NB4 (cell line): ENCODE measurements at regions not wholly inside any gene's neighbourhood (a gene's known extent, or its start where the extent isn't known, plus 50 kb on each side); places are given as distances from the start of the nearest gene placed in this dataset.

Experiments
- DNase-seq: peaks from one replicate; pipeline ENCODE4 v3.0.0; 2010; ENCODE audit warnings: low read depth
- H3K4me3 ChIP-seq: one replicate; pipeline ENCODE4 v1.5.1; 2011; ENCODE audit warnings: mild to moderate bottlenecking, low read depth, low read length, moderate library complexity
- MYC ChIP-seq: IDR thresholded peaks from 2 replicates; pipeline ENCODE4 v1.6.1; 2011; ENCODE audit warnings: low read depth, low read length
- POLR2A ChIP-seq: IDR thresholded peaks from 2 replicates; pipeline ENCODE4 v1.6.1; 2011; ENCODE audit warnings: mild to moderate bottlenecking; ENCODE audit not compliant: insufficient read length; ENCODE audit errors: extremely low read depth
- TF ChIP-seq, protein P1 (sequence below): IDR thresholded peaks from 2 replicates; pipeline ENCODE4 v1.6.1; 2011; ENCODE audit warnings: low read depth, low read length
- TF ChIP-seq, protein P2 (sequence below): IDR thresholded peaks from one replicate; pipeline ENCODE4 v1.5.1; 2012; ENCODE audit warnings: low read depth, low read length

DNA sequence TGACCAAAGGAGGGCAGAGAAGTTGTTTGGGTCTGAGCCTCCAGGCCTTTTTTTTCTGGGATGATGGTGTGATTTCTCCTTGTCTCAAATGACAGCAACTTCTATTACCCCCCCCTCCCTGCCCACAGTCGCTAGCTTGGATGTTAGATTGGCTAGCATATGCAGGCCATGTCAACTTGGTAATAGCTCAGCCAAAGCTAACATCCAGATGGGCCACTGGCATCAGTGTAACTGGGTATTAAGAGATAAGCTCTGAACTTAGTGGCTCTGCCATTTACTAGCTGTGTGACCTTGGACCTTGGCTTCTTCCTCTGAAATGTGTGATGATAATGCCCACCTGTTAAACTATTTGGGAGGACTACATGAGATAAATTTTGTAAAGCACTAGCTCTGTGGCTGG lies 86.9 kb upstream of the TSPAN2 start:
- no peak for DNase-seq
- TF ChIP-seq, protein P1, sequence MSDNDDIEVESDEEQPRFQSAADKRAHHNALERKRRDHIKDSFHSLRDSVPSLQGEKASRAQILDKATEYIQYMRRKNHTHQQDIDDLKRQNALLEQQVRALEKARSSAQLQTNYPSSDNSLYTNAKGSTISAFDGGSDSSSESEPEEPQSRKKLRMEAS = no peak
- TF ChIP-seq MYC (no peak), POLR2A (no peak)
- TF ChIP-seq, protein P2, sequence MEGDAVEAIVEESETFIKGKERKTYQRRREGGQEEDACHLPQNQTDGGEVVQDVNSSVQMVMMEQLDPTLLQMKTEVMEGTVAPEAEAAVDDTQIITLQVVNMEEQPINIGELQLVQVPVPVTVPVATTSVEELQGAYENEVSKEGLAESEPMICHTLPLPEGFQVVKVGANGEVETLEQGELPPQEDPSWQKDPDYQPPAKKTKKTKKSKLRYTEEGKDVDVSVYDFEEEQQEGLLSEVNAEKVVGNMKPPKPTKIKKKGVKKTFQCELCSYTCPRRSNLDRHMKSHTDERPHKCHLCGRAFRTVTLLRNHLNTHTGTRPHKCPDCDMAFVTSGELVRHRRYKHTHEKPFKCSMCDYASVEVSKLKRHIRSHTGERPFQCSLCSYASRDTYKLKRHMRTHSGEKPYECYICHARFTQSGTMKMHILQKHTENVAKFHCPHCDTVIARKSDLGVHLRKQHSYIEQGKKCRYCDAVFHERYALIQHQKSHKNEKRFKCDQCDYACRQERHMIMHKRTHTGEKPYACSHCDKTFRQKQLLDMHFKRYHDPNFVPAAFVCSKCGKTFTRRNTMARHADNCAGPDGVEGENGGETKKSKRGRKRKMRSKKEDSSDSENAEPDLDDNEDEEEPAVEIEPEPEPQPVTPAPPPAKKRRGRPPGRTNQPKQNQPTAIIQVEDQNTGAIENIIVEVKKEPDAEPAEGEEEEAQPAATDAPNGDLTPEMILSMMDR = no peak
- no peak overlapping the region for H3K4me3 ChIP-seq

DNA sequence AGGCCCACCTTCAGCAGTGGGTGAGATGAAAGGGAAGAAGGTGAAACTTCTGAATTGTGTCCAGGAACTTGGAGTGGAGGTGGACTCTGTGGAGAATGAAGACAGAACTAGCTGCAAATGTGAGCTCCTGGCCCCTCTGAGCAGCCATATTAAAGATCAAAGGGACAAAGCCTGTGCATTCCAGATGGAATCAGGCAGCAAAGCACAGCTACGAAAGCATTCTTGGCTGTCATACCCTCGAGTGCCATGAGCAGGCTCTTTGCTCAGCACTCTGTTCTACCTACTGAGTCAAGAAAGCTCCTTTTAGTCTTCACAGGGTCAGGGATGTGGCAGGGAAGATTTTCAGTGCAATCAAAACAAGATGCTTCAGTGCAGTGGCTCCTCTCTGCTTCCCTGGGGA lies 86.3 kb upstream of the TSPAN2 start:
- TF ChIP-seq, protein P2 = no peak
- no peak for TF ChIP-seq MYC
- TF ChIP-seq POLR2A = no peak
- TF ChIP-seq, protein P1 = no peak
- no peak for DNase-seq
- no peak overlapping the region for H3K4me3 ChIP-seq

DNA sequence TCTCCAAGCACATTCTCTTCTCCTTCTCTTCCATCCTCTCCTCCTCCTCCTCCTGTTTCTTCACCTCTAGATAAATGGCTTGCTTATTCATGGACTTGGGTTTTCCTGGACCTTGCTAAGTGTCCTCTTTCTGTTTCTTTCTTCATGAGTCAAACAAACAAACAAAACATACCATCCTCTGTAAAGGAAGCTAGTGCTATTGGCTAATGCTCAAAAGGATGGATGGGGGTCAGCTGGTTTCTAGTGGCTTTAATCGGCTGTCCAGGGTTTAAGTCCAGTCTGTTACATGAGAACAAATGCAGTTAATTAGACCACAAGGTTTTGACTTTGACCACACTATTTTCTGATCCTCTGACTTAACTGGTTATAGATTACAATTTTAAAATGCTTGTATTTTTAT lies 83.8 kb upstream of the TSPAN2 start:
- no peak overlapping the region for H3K4me3 ChIP-seq
- TF ChIP-seq, protein P2 = no peak
- TF ChIP-seq MYC (no peak), POLR2A (no peak)
- TF ChIP-seq, protein P1 = no peak
- no peak for DNase-seq

DNA sequence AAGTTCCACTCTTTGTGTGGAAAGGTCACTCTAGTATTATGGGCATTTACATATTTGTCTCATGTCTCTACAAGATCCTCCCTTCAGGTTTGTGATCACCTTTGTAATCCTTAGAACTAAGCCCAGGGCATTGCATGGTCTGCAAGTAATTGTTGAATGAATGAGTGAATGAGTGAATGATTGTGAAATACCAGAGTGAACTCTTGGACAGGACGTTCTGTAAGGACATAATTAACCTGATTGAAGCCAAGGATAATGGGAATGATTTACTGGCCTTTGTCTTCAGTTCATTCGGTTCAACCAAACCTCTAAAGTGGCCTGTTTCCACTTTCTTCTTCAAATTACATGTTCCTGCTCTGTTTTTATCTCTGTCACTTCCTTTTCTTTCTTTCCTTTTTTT lies 83.0 kb upstream of the TSPAN2 start:
- TF ChIP-seq, protein P2 = no peak
- TF ChIP-seq POLR2A (no peak), MYC (no peak)
- TF ChIP-seq, protein P1 = no peak
- no peak for DNase-seq
- H3K4me3 ChIP-seq = no peak overlapping the region

DNA sequence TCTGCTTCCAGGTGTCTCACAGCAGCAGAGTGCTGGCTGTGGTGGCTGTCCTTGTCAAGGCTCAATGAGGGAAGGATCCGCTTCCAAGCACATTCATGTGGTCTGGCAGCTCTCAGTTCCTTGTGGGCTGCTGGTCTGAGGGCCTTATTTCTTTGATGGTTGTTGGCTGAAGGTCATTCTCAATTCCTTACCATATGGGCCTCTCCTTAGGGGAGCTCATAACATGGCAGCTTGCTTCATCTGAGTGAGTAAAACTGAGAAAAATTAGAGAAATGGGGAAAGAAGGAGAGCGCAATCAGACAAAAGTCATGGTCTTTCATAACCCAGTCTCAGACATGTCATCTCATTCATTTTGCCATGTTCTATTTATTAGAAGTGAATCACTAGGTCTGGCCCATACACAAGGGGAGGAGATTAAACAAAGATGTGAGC lies 81.7 kb upstream of the TSPAN2 start:
- no peak for DNase-seq
- H3K4me3 ChIP-seq = no peak overlapping the region
- no peak for TF ChIP-seq POLR2A
- TF ChIP-seq, protein P2 = no peak
- TF ChIP-seq, protein P1 = no peak
- TF ChIP-seq MYC = no peak

DNA sequence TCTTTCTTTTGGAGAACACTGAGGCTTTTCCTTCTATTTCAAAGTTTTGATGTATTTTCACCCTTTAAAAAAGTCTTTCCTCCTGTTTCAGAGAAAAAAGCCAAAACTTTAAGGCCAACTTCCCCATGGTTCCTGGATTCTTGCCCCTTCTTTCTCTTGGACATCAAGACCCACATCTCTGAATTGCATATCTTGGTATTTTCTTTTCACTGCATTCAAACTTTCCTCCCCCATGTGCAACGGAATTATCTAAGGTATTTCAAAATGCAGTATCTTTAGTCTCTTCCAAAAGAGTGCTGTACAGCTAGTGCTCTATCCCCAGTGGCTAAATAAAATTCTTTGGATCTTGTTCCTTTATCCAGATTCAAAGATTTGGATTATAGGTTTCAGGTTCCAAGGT lies 81.1 kb upstream of the TSPAN2 start:
- TF ChIP-seq, protein P1 = no peak
- TF ChIP-seq POLR2A = no peak
- no peak for TF ChIP-seq MYC
- TF ChIP-seq, protein P2 = no peak
- no peak for DNase-seq
- no peak overlapping the region for H3K4me3 ChIP-seq
